ENCODE measurements at regions not wholly inside any gene's neighbourhood (a gene's known extent, or its start where the extent isn't known, plus 50 kb on each side); places are given as distances from the start of the nearest gene placed in this dataset.

GRCh38 chr2:235402422-235402821 lies 91.4 kb upstream of the AGAP1 start:
- H3K4me3 Mint-ChIP-seq (ENCODE audit: unreplicated experiment), result no peak overlapping the region
- peak in 1 of 2 experiments; percentile 41 for DNase-seq
- no peak for TF ChIP-seq CTCF (IDR thresholded peaks at IDR 0.05; ENCODE audit: insufficient read depth in 1 of 2, low read depth in 1 of 2, low read length in 1 of 2, severe bottlenecking in 1 of 2, unreplicated experiment in 1 of 2)
- no peaks in the 10 kb centered on the region for H3K36me3 Mint-ChIP-seq (ENCODE audit: insufficient read depth, unreplicated experiment)
- Histone ChIP-seq H3K27me3 (replicated peaks; ENCODE audit: control insufficient read depth, insufficient read depth, low read length) (no peaks in the 10 kb centered on the region), H3K4me3 (ENCODE audit: low read depth, low read length) (no peak overlapping the region), H3K9me3 (no peaks in the 10 kb centered on the region; the same call in 1 of the 2 replicates), H3K36me3 (ENCODE audit: control insufficient read depth, insufficient read depth, low read length) (no peaks in the 10 kb centered on the region), H3K4me1 (no peaks in the 10 kb centered on the region)
- intact Hi-C loops (cut with micrococcal nuclease; ENCODE audit: unreplicated experiment), result no loop called here
- H3K9me3 Mint-ChIP-seq (ENCODE audit: unreplicated experiment), result peaks cover 12% of the 10 kb centered on the region
- BruUV-seq (replicated peaks), result no TSS peak
- ChIA-PET CTCF (no interaction called here), POLR2A (no interaction called here)
- no peaks in the 10 kb centered on the region for H3K4me1 Mint-ChIP-seq (ENCODE audit: low read depth, unreplicated experiment)
- H3K27me3 Mint-ChIP-seq (ENCODE audit: insufficient read depth, unreplicated experiment), result no peaks in the 10 kb centered on the region
- H3K27ac Mint-ChIP-seq (ENCODE audit: unreplicated experiment), result peak overlapping the region; percentile 86

GRCh38 chr2:235405612-235406361 lies 88.1 kb upstream of the AGAP1 start:
- no peaks in the 10 kb centered on the region for H3K4me1 Mint-ChIP-seq (ENCODE audit: low read depth, unreplicated experiment)
- H3K36me3 Mint-ChIP-seq (ENCODE audit: insufficient read depth, unreplicated experiment), result no peaks in the 10 kb centered on the region
- no peaks in the 10 kb centered on the region for H3K4me1 ChIP-seq
- no peak for DNase-seq
- H3K27ac Mint-ChIP-seq (ENCODE audit: unreplicated experiment), result peak overlapping the region; percentile 28
- TF ChIP-seq CTCF (IDR thresholded peaks at IDR 0.05; ENCODE audit: insufficient read depth in 1 of 2, low read depth in 1 of 2, low read length in 1 of 2, severe bottlenecking in 1 of 2, unreplicated experiment in 1 of 2), result no peak
- CTCF ChIA-PET, result no interaction called here
- POLR2A ChIA-PET, result no interaction called here
- intact Hi-C loops (cut with micrococcal nuclease; ENCODE audit: unreplicated experiment), result no loop called here
- no peak overlapping the region for H3K4me3 ChIP-seq (ENCODE audit: low read depth, low read length)
- H3K36me3 ChIP-seq (ENCODE audit: control insufficient read depth, insufficient read depth, low read length), result no peaks in the 10 kb centered on the region
- no peaks in the 10 kb centered on the region for H3K27me3 ChIP-seq (replicated peaks; ENCODE audit: control insufficient read depth, insufficient read depth, low read length)
- H3K27me3 Mint-ChIP-seq (ENCODE audit: insufficient read depth, unreplicated experiment), result no peaks in the 10 kb centered on the region
- H3K4me3 Mint-ChIP-seq (ENCODE audit: unreplicated experiment), result no peak overlapping the region
- BruUV-seq (replicated peaks), result no TSS peak
- H3K9me3 Mint-ChIP-seq (ENCODE audit: unreplicated experiment), result no peaks in the 10 kb centered on the region
- H3K9me3 ChIP-seq, result no peaks in the 10 kb centered on the region

GRCh38 chr2:235406430-235406829 lies 87.4 kb upstream of the AGAP1 start:
- Histone ChIP-seq H3K4me3 (ENCODE audit: low read depth, low read length) (no peak overlapping the region), H3K4me1 (no peaks in the 10 kb centered on the region), H3K27me3 (replicated peaks; ENCODE audit: control insufficient read depth, insufficient read depth, low read length) (no peaks in the 10 kb centered on the region), H3K9me3 (no peaks in the 10 kb centered on the region), H3K36me3 (ENCODE audit: control insufficient read depth, insufficient read depth, low read length) (no peaks in the 10 kb centered on the region)
- Mint-ChIP-seq H3K9me3 (ENCODE audit: unreplicated experiment) (no peaks in the 10 kb centered on the region), H3K27me3 (ENCODE audit: insufficient read depth, unreplicated experiment) (no peaks in the 10 kb centered on the region), H3K4me3 (ENCODE audit: unreplicated experiment) (no peak overlapping the region), H3K27ac (ENCODE audit: unreplicated experiment) (peak overlapping the region; percentile 28), H3K36me3 (ENCODE audit: insufficient read depth, unreplicated experiment) (no peaks in the 10 kb centered on the region), H3K4me1 (ENCODE audit: low read depth, unreplicated experiment) (no peaks in the 10 kb centered on the region)
- DNase-seq, result no peak
- no TSS peak for BruUV-seq (replicated peaks)
- intact Hi-C loops (cut with micrococcal nuclease; ENCODE audit: unreplicated experiment), result no loop called here
- CTCF ChIA-PET, result no interaction called here
- no peak for TF ChIP-seq CTCF (IDR thresholded peaks at IDR 0.05; ENCODE audit: insufficient read depth in 1 of 2, low read depth in 1 of 2, low read length in 1 of 2, severe bottlenecking in 1 of 2, unreplicated experiment in 1 of 2)
- POLR2A ChIA-PET, result no interaction called here
